Right renal cortex interstitium (tissue), 3 donors: ENCODE measurements at regions not wholly inside any gene's neighbourhood (a gene's known extent, or its start where the extent isn't known, plus 50 kb on each side); places are given as distances from the start of the nearest gene placed in this dataset.
A peak's percentile ranks its signal among the peaks of the same experiment; 100 is the strongest.
"Not testable (repeated sequence)": the region's sequence is repeated elsewhere in the genome, so short reads cannot be mapped to it uniquely, and the experiment has no call there.

Source experiments
- DNase-seq, 3 donors: peaks; one replicate each; pipeline ENCODE4 v3.0.0-alpha.2; 2013; ENCODE audit warnings: low read depth in 3 of 3, low spot score in 2 of 3

GRCh38 chr7:113784316-113784715, 134.5 kb downstream of the PPP1R3A start:
- no peak for DNase-seq

GRCh38 chr7:113783403-113783802, 135.4 kb downstream of the PPP1R3A start:
- no peak for DNase-seq

DNA sequence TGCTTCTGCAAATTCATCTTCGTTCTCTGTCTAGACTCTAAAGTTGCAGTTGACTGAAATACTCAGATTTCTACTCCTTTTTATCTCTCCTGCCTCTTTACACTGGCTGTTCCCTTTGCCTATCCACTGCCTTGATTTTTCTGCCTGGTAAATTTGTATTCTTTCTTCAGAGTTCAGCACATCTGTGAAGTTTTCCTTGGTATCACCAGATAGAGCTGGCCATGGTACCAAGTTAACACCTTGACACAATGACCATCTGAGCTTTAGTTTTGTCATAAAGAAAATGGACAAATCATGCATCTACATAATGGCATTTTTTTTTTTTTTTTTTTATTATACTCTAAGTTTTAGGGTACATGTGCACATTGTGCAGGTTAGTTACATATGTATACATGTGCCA, 143.0 kb downstream of the PPP1R3A start:
- DNase-seq, result no peak

DNA sequence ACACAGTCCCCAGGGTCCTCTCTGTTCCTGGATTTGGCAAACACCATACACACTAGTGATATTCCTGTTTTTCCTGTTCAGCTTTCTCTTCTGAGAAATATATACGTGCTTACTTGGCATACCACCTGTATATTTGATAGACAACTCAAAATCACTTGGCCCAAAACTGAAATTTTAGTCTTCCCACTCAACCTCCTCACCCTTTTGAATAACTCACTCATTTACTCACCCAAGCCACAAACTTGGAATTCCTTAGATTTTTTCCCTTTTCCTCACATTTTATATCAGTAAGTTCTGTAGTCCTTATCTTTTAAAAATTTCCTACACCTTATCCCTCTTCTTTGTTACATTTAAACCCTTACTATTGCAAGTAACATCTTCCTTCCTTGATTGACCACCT, 143.4 kb downstream of the PPP1R3A start:
- DNase-seq, result no peak

GRCh38 chr7:113774182-113774807, 144.5 kb downstream of the PPP1R3A start:
- peak in 1 of 3 donors; percentile 6 for DNase-seq

DNA sequence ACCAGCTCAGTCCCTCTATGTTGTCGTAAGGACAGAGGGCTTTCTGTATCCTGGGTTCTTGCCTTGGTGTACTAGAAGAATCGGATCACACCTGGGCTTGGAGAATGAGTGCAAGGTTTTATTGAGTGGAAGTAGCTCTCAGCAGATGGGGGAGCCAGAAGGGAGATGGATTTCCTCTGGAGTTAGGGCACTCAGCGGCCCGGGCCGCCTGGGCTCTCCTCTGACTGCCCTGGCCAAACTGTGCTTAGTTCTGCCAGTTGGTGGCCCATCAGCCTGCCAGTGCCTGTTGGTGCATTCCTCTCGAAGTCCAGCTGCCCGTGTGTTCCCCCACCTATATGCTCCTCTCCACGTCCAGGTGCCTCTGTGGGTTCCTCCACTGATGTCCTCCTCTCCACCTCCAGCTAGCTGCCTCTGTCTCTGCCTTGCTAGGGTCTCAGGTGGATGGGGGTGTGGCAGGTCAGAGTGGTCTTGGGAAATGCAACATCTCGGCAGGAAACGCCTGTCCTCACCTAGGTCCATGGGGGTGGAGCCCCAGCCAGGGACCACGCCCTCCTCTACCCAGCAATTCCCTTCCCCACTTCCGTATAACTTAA, 148.6 kb downstream of the PPP1R3A start:
- DNase-seq, result no peak

- no peak for DNase-seq
Measured at GRCh38 chr7:113768387-113768786, 150.4 kb downstream of the PPP1R3A start.

- DNase-seq, result no peak
Measured at GRCh38 chr7:113764401-113765035, 154.3 kb downstream of the PPP1R3A start.

GRCh38 chr7:113763226-113763625, 155.6 kb downstream of the PPP1R3A start:
- no peak for DNase-seq

- DNase-seq, result no peak
Measured at GRCh38 chr7:113756250-113756649, 162.6 kb downstream of the PPP1R3A start.

DNA sequence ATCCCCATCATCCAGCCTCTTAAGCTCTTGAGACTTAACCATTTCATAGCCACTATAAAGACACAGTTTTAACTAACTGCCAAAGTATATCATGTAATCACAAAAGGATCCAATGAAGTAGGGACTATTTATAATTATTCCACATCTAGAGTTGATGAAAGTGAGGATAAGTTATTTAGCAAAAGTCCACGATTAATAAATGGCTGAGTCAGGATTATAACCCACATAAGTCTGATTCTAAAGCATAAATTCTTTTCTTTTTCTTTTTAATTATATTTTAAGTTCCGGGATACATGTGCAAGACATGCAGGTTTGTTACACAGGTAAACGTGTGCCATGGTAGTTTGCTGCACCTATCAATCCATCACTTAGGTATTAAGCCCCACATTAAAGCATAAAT, 166.1 kb downstream of the PPP1R3A start:
- no peak for DNase-seq

DNA sequence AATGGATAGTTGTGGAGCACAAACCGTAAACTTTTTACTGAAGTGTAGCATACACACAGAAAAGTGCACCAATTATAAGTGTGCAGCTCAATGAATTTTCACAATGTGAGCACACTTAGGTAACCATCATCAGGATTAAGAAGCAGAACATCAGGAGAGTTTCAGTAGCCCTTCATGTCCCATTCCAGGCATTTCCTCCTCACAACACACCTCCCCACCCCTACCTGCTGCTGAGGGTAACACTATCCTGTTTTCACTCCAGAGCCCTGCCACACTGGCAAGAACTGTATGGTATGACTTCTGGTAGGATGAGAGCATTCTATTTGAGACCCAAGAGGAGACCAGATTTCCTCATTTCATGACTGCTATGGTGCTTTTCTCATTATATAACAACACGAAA, 166.5 kb downstream of the PPP1R3A start:
- no peak for DNase-seq

GRCh38 chr7:113751547-113751946, 167.3 kb downstream of the PPP1R3A start:
- no peak for DNase-seq

DNA sequence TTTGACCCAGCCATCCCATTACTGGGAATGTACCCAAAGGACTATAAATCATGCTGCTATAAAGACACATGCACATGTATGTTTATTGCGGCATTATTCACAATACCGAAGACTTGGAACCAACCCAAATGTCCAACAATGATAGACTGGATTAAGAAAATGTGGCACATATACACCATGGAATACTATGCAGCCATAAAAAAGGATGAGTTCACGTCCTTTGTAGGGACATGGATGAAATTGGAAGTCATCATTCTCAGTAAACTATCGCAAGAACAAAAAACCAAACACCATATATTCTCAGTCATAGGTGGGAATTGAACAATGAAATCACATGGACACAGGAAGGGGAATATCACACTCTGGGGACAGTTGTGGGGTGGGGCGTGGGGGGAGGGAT, 170.4 kb downstream of the PPP1R3A start:
- DNase-seq, result not testable (repeated sequence)

DNA sequence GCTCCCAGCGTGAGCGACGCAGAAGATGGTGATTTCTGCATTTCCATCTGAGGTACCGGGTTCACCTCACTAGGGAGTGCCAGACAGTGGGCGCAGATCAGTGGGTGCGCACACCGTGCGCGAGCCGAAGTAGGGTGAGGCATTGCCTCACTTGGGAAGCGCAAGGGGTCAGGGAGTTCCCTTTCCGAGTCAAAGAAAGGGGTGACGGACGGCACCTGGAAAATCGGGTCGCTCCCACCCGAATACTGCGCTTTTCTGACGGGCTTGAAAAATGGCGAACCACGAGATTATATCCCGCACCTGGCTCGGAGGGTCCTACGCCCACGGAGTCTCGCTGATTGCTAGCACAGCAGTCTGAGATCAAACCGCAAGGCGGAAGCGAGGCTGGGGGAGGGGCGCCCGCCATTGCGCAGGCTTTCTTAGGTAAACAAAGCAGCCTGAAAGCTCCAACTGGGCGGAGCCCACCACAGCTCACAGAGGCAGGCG, 175.8 kb downstream of the PPP1R3A start:
- not testable (repeated sequence) for DNase-seq

DNA sequence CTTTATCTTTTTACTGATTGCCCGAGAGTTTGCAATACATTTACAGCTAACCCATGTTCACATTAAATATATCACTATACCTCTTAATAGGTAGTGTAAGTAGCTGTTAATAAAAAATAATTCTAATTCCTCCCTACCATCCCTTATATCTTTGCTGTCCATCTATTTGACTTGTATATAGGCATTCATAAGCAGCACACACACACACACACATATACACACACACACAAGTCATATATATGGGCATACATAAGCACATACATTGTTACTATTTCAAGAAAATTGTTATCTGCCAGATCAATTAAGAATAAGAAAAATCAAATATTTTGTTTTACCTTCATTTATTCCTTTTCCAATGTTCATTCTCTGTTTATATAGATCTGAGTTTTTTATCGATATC, 176.4 kb downstream of the PPP1R3A start:
- no peak for DNase-seq

DNA sequence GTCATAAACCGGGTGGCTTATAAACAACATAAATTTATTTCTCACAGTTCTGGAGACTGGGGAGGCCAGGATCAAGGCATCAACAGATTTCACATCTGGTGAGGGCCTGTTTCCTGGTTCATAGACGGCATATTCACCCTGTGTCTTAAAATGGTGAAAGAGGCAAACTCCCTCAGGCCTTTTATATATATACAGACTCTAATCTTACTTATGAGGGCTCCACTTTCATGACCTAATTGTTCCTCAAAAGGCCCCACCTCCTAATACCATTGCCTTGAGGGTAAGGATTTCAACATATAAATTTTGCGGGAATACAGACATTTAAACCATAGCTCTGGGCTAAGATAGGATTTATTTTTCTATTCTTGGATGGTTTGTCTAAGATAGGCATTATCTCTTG, 187.2 kb downstream of the PPP1R3A start:
- no peak for DNase-seq

GRCh38 chr7:113730309-113730955, 188.4 kb downstream of the PPP1R3A start:
- no peak for DNase-seq

GRCh38 chr7:113727486-113727885, 191.3 kb downstream of the PPP1R3A start:
- no peak for DNase-seq

- DNase-seq, result no peak
Measured at GRCh38 chr7:113722006-113722405, 196.8 kb downstream of the PPP1R3A start.

DNA sequence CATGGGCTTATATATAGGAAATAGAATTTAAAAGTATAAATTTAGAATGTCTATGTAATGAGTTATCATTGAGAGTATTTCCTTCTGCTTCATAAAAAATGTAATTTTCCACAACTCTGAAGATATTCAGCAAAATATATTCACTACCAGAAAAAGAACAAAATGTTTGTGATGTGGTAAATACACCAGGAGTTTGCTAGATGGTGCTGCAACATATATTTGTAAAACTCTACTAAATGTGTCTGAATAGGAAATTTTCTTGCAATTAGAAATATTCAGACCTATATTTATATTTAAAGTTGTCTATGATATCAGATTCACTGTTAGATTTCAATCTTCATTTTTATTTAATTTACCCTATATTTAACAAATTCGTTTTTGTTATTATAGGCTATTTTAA, 201.1 kb downstream of the PPP1R3A start:
- no peak for DNase-seq
